GM12873 (cell line): ENCODE measurements at regions not wholly inside any gene's neighbourhood (a gene's known extent, or its start where the extent isn't known, plus 50 kb on each side); places are given as distances from the start of the nearest gene placed in this dataset.
A peak's percentile ranks its signal among the peaks of the same experiment; 100 is the strongest.

Source experiments
- TF ChIP-seq, protein P1 (sequence below): IDR thresholded peaks from 2 replicates; pipeline ENCODE4 v1.5.1; 2012; ENCODE audit warnings: low read depth, mild to moderate bottlenecking, moderate library complexity, low read length, control low read depth; ENCODE audit not compliant: insufficient read depth; ENCODE audit errors: missing control alignments

DNA sequence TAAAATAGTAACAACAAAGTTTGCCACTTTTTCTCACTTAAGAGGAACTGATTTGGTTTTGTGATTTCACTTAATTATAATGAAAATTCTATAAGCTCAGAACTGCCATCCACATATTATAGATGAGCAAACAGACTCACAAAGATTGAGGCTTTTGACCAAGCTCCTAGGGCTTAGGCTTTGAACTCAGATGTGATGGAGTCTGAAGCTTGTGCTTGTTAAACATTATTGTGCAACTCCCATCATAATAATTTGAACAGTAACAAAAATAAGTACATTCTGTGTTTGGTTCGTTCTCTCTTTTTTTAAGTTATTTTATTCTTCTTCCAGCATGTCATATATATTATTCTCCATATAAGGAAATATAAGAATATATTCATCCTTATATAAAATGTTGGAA is 403.4 kb downstream of the PTPRC start:
- TF ChIP-seq, protein P1, sequence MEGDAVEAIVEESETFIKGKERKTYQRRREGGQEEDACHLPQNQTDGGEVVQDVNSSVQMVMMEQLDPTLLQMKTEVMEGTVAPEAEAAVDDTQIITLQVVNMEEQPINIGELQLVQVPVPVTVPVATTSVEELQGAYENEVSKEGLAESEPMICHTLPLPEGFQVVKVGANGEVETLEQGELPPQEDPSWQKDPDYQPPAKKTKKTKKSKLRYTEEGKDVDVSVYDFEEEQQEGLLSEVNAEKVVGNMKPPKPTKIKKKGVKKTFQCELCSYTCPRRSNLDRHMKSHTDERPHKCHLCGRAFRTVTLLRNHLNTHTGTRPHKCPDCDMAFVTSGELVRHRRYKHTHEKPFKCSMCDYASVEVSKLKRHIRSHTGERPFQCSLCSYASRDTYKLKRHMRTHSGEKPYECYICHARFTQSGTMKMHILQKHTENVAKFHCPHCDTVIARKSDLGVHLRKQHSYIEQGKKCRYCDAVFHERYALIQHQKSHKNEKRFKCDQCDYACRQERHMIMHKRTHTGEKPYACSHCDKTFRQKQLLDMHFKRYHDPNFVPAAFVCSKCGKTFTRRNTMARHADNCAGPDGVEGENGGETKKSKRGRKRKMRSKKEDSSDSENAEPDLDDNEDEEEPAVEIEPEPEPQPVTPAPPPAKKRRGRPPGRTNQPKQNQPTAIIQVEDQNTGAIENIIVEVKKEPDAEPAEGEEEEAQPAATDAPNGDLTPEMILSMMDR: no peak

DNA sequence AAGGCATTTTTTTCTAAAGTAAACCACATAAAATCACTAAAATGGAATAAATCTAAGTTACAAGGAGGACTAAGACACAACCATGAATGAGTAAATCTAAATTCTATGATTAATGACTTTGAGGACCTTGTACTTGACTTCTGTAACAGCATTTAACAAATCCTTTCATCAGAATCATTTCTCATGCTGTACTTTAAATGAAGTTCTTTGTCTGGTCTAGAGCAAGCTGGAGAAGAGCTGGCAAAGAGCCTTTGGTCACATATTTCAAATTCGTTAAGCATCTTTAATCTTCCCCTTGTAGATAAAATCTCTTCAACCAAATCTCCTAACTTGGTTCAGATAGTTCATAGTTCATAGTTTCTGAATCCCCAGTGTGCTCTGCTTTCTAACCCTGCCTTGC is 405.4 kb downstream of the PTPRC start:
- TF ChIP-seq, protein P1: no peak

DNA sequence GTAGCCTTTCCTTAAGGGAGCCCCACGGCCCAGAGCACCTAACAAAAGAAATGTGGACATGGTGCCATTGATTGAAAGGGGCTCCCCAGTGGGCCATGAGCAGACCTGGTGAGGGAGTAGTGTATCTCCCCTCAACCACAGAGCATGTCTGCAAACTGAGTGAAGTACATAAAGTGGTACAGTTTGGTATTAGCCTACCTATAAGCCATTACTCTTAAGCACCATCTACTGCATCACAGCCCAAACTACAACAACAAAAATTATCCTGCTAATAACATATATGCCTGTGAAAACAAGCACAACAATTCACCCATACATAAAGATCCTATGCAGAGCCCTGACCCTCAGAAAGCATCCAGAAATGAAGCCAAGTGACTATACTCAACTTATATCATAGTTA is 407.8 kb downstream of the PTPRC start:
- TF ChIP-seq, protein P1: peak; percentile 19

DNA sequence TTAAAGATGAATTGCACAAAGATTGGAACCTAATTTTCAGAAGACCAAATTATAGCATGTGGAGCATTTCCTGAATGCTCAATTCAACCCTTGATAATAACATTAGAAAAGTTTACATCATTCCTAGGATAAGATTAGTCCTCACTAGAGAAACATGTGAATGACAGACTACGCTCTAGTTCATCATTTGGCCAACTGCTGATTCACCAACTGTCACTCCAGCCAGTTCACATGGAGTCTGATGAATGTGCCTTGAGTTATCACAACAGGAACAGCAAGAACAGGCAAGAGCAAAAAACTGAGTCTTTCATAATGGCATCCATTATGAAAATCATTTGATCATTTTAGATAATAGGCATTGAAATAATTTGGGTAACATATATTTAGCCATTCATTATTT is 415.9 kb downstream of the PTPRC start:
- TF ChIP-seq, protein P1: no peak

DNA sequence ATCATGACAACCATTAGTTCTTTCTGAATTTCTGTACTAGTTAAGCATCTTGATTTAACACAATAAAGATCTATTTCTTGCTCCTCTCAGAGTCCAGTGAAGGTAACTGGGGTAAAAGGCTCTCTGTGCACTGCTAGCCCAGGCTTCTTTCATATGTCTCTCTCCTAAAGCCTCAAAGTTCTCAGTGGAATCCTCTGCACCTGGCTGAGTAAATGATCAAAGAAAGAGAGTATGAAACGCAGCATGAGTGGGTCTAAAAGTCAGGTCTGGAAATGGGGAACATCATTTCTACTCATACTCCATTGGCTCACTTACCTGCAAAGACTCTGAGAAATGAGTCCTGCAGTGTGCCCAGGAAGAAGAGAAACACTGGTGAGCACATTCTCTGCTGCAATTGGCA is 418.5 kb downstream of the PTPRC start:
- TF ChIP-seq, protein P1: no peak

DNA sequence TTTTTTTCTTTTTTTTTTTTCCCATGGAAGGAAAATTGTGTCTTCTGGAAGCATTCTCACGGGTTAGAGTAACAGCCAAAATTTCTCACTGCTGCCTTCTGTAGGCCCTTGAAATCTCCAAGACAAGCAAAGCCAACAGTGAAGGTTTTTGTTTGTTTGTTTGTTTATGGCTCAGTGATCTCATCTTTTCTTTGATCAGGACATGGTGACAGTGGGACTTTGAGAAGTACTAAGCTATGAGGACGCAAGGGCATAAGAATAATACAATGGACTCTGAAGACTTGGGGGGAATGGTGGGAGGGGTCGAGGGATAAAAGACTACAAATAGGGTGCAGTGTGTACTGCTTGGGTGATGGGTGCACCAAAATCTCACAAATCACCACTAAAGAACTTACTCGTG is 419.4 kb downstream of the PTPRC start:
- TF ChIP-seq, protein P1: no peak

DNA sequence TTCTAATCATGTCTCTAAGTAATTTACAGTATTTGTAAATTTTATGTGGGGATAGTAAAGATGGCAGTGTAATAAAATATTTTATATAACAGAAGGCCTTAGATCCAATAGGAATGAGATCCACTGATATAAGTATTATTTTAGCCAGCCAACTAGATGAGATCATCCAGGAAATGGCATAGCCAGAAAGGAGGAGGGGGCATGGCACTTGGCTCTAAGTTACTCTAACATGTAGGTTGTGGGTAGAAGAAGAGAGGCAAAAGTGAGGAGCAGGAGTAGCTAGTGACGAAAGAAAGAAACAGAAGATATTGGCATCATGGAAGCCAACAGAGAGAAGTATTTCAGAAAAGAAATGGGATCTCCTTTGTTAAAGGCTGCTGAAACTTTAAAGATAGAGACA is 426.1 kb downstream of the PTPRC start:
- TF ChIP-seq, protein P1: no peak
